ENCODE measurements at regions not wholly inside any gene's neighbourhood (a gene's known extent, or its start where the extent isn't known, plus 50 kb on each side); places are given as distances from the start of the nearest gene placed in this dataset.
A peak's percentile ranks its signal among the peaks of the same experiment; 100 is the strongest.
"Not testable (repeated sequence)": the region's sequence is repeated elsewhere in the genome, so short reads cannot be mapped to it uniquely, and the experiment has no call there.

GRCh38 chrX:155819966-155820491, 61.1 kb upstream of the VAMP7 start:
- peak; percentile 50 to 57 for DNase-seq

- DNase-seq: no peak
These were observed 61.6 kb upstream of the VAMP7 start for GRCh38 chrX:155819525-155819924.

GRCh38 chrX:155814391-155814790, 66.8 kb upstream of the VAMP7 start:
- not testable (repeated sequence) for DNase-seq

GRCh38 chrX:155779831-155780230, 101.3 kb upstream of the VAMP7 start:
- no peak for DNase-seq

DNA sequence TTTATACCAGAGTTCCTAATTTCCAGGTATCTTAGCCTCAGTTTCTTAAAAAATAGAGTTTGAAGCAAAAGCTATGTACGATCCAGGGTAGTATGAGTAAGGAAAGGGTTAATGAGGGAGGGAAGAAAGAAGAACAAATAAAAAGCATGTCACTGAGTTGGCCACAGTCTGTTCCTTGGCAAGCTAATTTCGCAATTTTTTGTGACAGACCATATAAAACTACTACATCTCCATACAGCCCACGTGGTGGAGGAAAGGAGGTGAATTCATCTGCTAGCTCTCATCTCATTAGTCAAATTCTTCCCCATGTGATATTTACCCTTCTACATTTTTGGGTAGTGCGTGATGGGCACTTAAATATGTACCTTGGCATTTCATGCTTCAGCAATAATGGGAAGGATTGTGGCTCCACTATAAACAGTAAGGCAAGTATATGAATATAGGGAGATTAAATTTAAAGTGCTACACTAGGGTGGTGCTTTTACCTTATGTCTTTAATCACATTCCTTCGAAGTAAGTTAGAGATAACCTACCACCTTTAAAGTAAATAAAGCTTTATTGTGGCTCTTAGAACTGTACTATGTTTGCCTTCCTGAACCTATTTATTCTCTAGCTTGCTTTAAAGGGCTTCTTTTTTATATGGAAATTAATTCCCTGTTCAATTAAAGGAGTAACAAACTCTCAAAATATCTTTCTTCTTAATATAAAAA, 102.1 kb upstream of the VAMP7 start:
- no peak for DNase-seq

GRCh38 chrX:155774387-155774786, 106.8 kb upstream of the VAMP7 start:
- DNase-seq: no peak

- DNase-seq: no peak
These were observed 113.0 kb upstream of the VAMP7 start for GRCh38 chrX:155767876-155768769.

GRCh38 chrX:155767051-155767875, 113.9 kb upstream of the VAMP7 start:
- DNase-seq: peak; percentile 14 to 59

DNA sequence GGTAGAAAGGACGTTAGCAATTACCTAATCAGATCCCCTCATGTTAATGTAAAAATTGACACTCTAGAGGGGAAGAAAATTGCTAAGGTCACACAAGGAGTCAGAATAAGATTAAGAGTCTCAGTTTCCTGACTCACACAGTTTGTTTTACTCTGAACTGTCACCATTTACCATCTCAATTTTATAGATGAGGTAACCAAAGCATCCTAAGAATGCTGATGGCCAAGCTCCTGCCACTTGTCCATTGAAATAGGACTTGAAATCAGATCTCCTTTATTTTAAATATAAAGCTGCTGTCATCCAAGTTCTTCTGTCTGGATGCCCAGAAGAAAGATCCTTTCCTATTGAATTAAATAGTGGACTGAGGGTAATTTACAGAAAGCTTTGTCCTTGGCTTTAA, 114.8 kb upstream of the VAMP7 start:
- no peak for DNase-seq

DNA sequence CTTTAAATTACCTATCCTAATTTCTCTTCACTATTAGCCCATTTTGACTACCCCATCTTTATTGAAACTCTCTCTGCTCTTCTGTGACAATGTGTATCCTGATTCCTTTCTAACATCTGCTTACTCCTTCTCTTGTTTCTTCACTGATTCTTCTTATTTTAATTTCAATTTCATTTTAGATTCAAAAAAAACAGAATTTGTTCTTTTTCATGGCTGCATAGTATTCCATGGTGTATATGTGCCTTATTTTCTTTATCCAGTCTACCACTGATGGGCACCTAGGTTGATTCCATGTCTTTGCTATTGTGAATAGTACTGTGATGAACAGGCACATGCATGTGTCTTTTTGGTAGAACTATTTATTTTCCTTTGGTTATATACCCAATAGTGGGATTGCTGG, 120.0 kb upstream of the VAMP7 start:
- no peak for DNase-seq

- DNase-seq: no peak
These were observed 123.9 kb upstream of the VAMP7 start for GRCh38 chrX:155757046-155757759.

DNA sequence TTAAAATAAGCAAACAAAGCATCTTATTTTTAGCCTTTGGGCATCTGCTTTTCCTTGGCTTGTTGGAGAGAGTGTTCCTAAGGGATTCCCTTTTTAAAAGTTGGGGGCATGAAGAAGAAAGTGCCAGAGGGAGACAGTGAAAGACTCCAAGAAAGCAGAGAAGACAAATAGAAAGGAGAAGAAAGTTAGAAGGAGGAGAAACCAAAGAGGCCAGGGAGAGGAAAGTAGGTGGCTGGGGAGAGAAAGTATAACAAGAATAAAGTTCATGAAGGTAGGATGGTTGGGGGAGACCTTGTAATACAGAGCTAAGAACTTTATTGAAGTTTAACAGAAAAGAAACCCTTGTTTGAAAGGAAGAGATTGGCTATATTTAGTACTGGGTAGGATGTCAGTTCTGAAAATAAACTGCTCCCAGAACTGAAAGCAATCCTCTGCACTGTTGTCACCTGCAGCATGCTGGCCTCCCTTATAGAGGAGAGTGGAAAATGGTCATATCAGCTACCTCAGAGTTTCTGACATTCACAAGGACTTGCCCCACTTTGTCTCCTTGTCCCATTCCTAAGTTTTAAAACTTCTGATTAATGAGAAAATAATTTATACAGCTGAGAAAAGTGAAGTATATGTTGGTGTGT, 125.3 kb upstream of the VAMP7 start:
- no peak for DNase-seq

- no peak for DNase-seq
These were observed 130.0 kb upstream of the VAMP7 start for GRCh38 chrX:155751131-155751530.

DNA sequence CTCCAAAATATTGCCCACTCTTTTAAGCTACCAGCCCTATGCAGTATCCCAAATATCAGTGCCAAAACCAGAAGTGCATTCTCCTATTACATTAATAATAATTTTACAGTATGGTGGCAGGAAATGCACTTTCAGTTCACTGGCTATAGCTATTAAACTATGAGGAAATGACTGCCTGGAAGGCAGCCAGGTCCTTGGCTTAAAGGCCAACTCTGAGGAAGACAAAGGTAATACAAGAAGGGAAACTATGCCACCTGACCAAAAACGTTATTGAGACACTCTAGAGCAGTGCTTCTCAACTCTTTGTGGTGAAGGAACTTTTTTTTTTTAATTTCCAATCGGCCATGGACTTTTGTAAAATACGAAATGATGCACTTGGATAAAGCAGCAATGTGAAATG, 133.6 kb upstream of the VAMP7 start:
- no peak for DNase-seq

DNA sequence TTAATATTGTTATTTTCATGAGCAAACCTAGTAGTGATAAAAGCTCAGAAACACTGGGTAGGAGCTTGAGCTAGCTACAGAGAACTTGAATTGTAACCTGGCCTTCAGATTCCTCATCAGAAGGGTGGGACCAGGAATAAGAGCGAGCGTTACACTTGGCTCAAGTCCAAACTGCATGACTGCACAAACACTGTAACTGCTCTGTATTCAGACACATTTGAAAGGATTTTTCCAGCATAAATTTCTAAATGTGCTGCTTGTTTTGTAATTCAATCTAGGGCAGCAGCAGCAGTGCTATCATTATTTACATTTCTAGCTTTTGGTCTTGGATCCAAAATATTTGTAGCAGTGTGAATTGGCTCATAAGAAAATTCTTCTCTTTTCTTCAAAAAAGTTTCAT, 133.0 kb upstream of the TMLHE start:
- no peak for DNase-seq

DNA sequence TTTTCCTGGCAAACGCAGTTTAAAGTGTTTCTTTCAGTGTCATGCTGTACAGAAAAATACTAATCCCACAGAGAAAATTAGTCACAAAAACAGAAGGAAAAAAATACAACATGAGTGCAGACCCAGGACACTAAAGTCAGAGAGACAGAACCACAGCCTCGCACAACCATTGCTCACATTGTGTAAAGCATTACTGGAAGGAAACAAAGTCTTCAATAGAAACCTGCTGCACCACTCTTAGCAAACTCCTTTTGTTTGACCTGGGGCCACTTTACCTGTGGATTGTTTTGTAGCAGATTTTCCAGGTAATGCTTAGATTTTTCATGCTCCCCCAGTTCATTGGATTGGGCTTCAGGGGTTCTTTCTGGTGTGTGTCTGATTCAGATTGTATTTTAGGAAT, 131.8 kb upstream of the TMLHE start:
- no peak for DNase-seq

DNA sequence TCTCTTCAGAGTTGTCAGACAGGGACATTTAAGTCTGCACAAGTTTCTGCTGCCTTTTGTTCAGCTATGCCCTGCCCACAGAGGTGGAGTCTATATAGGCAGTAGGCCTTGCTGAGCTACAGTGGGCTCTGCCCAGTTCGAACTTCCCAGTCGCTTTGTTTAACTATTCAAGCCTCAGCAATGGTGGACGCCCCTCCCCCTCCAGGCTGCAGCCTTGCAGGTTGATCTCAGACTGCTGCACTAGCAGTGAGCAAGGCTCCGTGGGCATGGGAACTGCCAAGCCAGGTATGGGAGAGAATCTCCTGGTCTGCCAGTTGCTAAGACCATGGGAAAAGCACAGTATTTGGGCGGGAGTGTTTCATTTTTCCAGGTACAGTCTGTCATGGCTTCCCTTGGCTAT, 115.6 kb upstream of the TMLHE start:
- DNase-seq: not testable (repeated sequence)

DNA sequence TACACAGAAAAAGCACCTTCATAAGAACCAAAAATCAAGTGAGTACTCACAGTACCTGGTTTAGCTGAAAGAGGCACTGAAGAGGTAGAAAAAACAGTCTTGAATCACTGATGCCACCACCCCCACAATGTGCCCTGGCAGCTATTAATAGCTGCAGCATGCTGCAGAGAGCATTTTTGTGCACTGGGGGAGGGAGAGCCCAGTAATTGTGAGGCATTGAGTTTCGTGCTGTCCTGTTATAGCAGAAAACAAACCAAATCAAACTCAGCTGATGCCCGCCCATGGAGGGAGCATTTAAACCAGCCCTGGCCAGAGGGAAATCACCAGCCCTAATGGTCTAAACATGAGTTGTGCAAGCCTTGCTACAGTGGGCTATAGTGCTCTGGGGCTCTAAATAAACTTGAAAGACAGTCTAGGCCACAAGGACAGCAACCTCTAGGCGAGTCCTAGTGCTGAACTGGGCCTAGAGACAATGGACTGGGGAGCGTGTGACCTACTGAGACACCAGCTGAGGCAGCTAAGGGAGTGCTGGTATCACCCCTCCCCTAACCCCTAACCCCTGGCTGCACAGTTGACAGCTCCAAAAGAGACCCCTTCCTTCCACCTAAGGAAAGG, 106.3 kb upstream of the TMLHE start:
- DNase-seq: no peak

DNA sequence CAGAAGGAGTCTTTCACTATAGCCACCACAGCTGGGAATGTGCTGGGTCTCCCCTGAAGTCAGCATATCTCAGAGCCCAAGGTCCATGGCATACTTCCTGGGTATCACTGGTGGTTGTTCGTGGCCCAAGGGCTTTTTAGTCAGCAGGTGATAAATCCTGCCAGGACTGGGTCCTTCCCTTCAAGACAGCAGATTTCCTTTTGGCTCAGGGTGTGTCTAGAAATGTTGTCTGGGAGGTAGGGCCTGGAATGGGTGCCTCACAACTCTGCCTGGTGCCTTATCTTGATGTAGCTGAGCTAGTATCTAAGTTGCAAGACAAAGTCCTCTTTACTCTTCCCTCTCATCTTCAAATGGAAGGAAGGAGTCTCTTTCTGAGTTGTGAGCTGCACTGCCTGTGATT, 102.4 kb upstream of the TMLHE start:
- DNase-seq: no peak

- DNase-seq: no peak
These were observed 82.7 kb upstream of the TMLHE start for GRCh38 chrX:155695419-155695818.

- no peak for DNase-seq
These were observed 81.9 kb upstream of the TMLHE start for GRCh38 chrX:155694649-155695048.

DNA sequence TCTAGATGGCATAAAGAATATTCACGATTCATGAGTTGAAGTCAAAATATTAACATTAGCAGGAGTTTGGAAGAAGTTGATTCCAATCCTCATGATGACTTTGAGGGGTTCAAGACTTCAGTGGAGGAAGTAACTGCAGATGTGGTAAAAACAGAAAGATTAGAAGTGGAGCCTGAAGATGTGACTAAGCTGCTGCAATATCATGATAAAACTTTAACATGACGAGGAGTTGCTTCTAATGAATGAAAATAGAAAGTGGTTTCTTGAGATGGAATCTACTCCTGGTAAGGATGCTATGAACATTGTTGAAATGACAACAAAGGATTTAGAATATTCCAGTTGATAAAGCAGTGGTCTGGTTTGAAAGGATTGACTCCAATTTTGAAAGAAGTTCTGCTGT, 70.1 kb upstream of the TMLHE start:
- DNase-seq: no peak
